Ascending aorta (tissue), 2 donors: ENCODE measurements at regions not wholly inside any gene's neighbourhood (a gene's known extent, or its start where the extent isn't known, plus 50 kb on each side); places are given as distances from the start of the nearest gene placed in this dataset.

Experiments used
- DNase-seq, 2 donors: peaks; one replicate each; pipeline ENCODE4 v3.0.0-alpha.2; 2019; ENCODE audit warnings: low spot score in 2 of 2
- H3K27ac ChIP-seq, 2 donors: fragments of 200-600 bp; sonication (generic); one replicate each; pipeline ENCODE4 v1.5.1; 2016 to 2017; ENCODE audit warnings: mild to moderate bottlenecking in 1 of 2
- H3K27me3 ChIP-seq: fragments of 200-600 bp; sonication (generic); one replicate; pipeline ENCODE4 v1.5.1; 2017
- H3K36me3 ChIP-seq, 2 donors: fragments of 200-600 bp; sonication (generic); one replicate each; pipeline ENCODE4 v1.5.1; 2016
- H3K4me1 ChIP-seq, 2 donors: fragments of 200-600 bp; sonication (generic); one replicate each; pipeline ENCODE4 v1.5.1; 2016 to 2017; ENCODE audit warnings: mild to moderate bottlenecking in 1 of 2
- H3K4me3 ChIP-seq, 2 donors: fragments of 200-600 bp; sonication (generic); one replicate each; pipeline ENCODE4 v1.5.1; 2016 to 2017; ENCODE audit warnings: mild to moderate bottlenecking in 1 of 2
- H3K9me3 ChIP-seq, 2 donors: fragments of 200-600 bp; sonication (generic); one replicate each; pipeline ENCODE4 v1.5.1; 2016
- CTCF ChIP-seq, 3 experiments: fragments of 200-600 bp in 2 of 3; fragments of 450-650 bp in 1 of 3; sonication (generic) in 2 of 3; IDR thresholded peaks; one replicate each; pipeline ENCODE4 v1.5.1; 2016 to 2019; ENCODE audit warnings: antibody characterized with exemption in 3 of 3, mild to moderate bottlenecking in 1 of 3, moderate library complexity in 1 of 3
- intact Hi-C: fragments of 100-400 bp; cut with DNase I; formaldehyde crosslinking; loops from one replicate; pipeline ENCODE4 v1.15.1; 2023

- H3K27ac ChIP-seq, result no peak overlapping the region
- no peak for TF ChIP-seq CTCF (IDR thresholded peaks at IDR 0.05)
- no peaks in the 10 kb centered on the region for H3K27me3 ChIP-seq
- no peaks in the 10 kb centered on the region for H3K9me3 ChIP-seq
- no peak for DNase-seq
- no peak overlapping the region for H3K4me3 ChIP-seq
- H3K4me1 ChIP-seq, result peaks cover 0 to 2% of the 10 kb centered on the region in 2 donors
- H3K36me3 ChIP-seq, result no peaks in the 10 kb centered on the region
- intact Hi-C loops, result loop anchor here (10.0 kb wide), 1 partner anchor 216 kb away; no protein-coding TSS in a partner anchor
Observed at GRCh38 chr1:172978595-172978994, 72.1 kb downstream of the TNFSF18 start.

- Histone ChIP-seq H3K4me3 (no peak overlapping the region), H3K36me3 (no peaks in the 10 kb centered on the region), H3K27ac (no peak overlapping the region), H3K4me1 (no peaks in the 10 kb centered on the region), H3K9me3 (no peaks in the 10 kb centered on the region), H3K27me3 (no peaks in the 10 kb centered on the region)
- no peak for DNase-seq
- intact Hi-C loops, result loop anchor here (10.0 kb wide), 1 partner anchor 215 kb away; no protein-coding TSS in a partner anchor
- no peak for TF ChIP-seq CTCF (IDR thresholded peaks at IDR 0.05)
Observed at GRCh38 chr1:172979828-172980227, 70.9 kb downstream of the TNFSF18 start.

GRCh38 chr1:172980456-172980855 is 70.3 kb downstream of the TNFSF18 start:
- Histone ChIP-seq H3K4me3 (no peak overlapping the region), H3K27ac (no peak overlapping the region), H3K27me3 (no peaks in the 10 kb centered on the region), H3K36me3 (no peaks in the 10 kb centered on the region), H3K9me3 (no peaks in the 10 kb centered on the region), H3K4me1 (no peaks in the 10 kb centered on the region)
- DNase-seq, result no peak
- no peak for TF ChIP-seq CTCF (IDR thresholded peaks at IDR 0.05)
- intact Hi-C loops, result no loop called here

- Histone ChIP-seq H3K36me3 (no peaks in the 10 kb centered on the region), H3K4me3 (no peak overlapping the region), H3K4me1 (no peaks in the 10 kb centered on the region), H3K9me3 (no peaks in the 10 kb centered on the region), H3K27me3 (no peaks in the 10 kb centered on the region), H3K27ac (no peak overlapping the region)
- intact Hi-C loops, result no loop called here
- DNase-seq, result no peak
- no peak for TF ChIP-seq CTCF (IDR thresholded peaks at IDR 0.05)
Observed at GRCh38 chr1:172980971-172981370, 69.8 kb downstream of the TNFSF18 start.
